ENCODE measurements at regions not wholly inside any gene's neighbourhood (a gene's known extent, or its start where the extent isn't known, plus 50 kb on each side); places are given as distances from the start of the nearest gene placed in this dataset.

- no peak for TF ChIP-seq CTCF (IDR thresholded peaks at IDR 0.05; ENCODE audit: insufficient read depth, low read length)
- H3K4me3 ChIP-seq (ENCODE audit: low read depth, low read length), result no peak overlapping the region
- DNase-seq (ENCODE audit: low read depth), result no peak
Measured at GRCh38 chr3:79947957-79948356, 180.2 kb upstream of the ROBO1 start.

GRCh38 chr3:79947469-79947868 lies 179.7 kb upstream of the ROBO1 start:
- no peak for TF ChIP-seq CTCF (IDR thresholded peaks at IDR 0.05; ENCODE audit: insufficient read depth, low read length)
- H3K4me3 ChIP-seq (ENCODE audit: low read depth, low read length), result no peak overlapping the region
- DNase-seq (ENCODE audit: low read depth), result no peak

GRCh38 chr3:79937567-79937966 lies 169.8 kb upstream of the ROBO1 start:
- TF ChIP-seq CTCF (IDR thresholded peaks at IDR 0.05; ENCODE audit: insufficient read depth, low read length), result no peak
- peak; percentile 2 for DNase-seq (ENCODE audit: low read depth)
- H3K4me3 ChIP-seq (ENCODE audit: low read depth, low read length), result no peak overlapping the region

- no peak for TF ChIP-seq CTCF (IDR thresholded peaks at IDR 0.05; ENCODE audit: insufficient read depth, low read length)
- no peak for DNase-seq (ENCODE audit: low read depth)
- no peak overlapping the region for H3K4me3 ChIP-seq (ENCODE audit: low read depth, low read length)
Measured at GRCh38 chr3:79930196-79930595, 162.4 kb upstream of the ROBO1 start.

- no peak overlapping the region for H3K4me3 ChIP-seq (ENCODE audit: low read depth, low read length)
- TF ChIP-seq CTCF (IDR thresholded peaks at IDR 0.05; ENCODE audit: insufficient read depth, low read length), result no peak
- DNase-seq (ENCODE audit: low read depth), result no peak
Measured at GRCh38 chr3:79928687-79929408, 161.1 kb upstream of the ROBO1 start.

GRCh38 chr3:79926522-79926921 lies 158.7 kb upstream of the ROBO1 start:
- no peak for TF ChIP-seq CTCF (IDR thresholded peaks at IDR 0.05; ENCODE audit: insufficient read depth, low read length)
- DNase-seq (ENCODE audit: low read depth), result no peak
- no peak overlapping the region for H3K4me3 ChIP-seq (ENCODE audit: low read depth, low read length)

GRCh38 chr3:79922633-79923032 lies 154.8 kb upstream of the ROBO1 start:
- no peak overlapping the region for H3K4me3 ChIP-seq (ENCODE audit: low read depth, low read length)
- TF ChIP-seq CTCF (IDR thresholded peaks at IDR 0.05; ENCODE audit: insufficient read depth, low read length), result no peak
- DNase-seq (ENCODE audit: low read depth), result no peak
